A204.1 (cell line): ENCODE measurements at regions not wholly inside any gene's neighbourhood (a gene's known extent, or its start where the extent isn't known, plus 50 kb on each side); places are given as distances from the start of the nearest gene placed in this dataset.
"Not testable (repeated sequence)": the region's sequence is repeated elsewhere in the genome, so short reads cannot be mapped to it uniquely, and the experiment has no call there.

Source experiments
- FAIRE-seq: peaks from 2 replicates; lab custom pipeline; 2012; peaks lifted over from hg19 to GRCh38; lab: Jason Lieb, UNC

DNA sequence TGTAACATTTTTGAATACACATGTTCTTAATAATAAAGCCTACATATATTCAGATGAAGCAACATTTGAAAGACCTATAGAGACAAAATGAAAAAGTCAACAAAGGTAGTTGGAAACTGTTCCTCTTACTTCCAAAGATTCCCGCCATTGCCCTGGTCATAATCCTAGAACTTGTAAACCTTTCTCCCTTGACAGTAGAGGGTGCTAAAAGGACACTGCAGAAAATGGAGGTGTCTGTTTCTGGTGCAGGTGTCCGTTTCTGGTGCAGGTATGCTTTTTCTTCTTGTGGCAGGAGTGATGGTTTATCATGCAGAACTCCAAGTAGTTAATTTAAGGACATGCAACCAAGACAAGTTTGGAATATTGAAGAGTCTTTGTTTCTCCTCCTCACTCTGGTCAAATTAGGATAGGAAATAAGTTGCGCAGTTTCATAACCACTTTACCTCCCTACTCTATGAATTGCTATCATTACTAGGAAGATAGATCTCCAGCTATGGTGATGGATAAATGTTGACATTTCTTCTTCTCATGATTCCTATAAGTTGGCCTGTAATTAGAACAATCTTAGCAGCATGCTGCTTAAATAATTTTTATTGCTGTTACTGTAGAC lies 56.0 kb upstream of the FAM174A start:
- FAIRE-seq: no peak

DNA sequence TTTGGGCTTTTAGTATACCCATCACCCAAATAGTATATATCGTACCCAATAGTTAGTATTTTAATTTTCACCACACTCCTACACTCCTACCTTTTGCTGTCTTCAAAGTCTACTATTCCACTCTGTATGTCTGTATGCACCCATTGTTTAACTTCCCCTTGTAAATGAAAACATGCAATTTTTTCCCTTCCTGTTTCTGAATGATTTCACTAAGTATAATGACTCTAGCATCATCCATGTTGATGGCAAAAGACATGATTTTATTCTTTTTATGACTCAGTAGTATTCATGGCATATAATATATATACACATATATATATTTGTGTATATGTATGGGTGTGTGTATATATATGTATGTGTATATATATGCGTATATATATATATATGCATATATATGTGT lies 63.1 kb upstream of the FAM174A start:
- peak; percentile 29 for FAIRE-seq

DNA sequence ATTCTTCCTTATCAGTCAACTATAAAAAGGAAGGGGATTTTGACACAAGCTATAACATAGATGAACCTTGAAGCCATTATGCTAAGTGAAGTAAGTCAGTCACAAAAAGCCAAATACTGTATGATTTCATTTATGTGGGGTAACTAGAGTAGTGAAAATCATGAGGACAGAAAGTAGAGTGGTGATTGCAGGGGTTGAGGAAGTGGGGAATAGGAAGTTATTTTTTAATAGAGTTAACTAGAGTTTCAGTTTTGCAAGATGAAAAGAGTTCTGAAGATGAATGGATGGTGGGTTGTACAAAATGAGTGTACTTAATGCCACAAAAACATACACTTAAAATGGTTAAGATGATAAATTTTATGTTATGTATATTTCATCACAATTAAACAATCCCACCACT lies 65.4 kb upstream of the FAM174A start:
- no peak for FAIRE-seq

DNA sequence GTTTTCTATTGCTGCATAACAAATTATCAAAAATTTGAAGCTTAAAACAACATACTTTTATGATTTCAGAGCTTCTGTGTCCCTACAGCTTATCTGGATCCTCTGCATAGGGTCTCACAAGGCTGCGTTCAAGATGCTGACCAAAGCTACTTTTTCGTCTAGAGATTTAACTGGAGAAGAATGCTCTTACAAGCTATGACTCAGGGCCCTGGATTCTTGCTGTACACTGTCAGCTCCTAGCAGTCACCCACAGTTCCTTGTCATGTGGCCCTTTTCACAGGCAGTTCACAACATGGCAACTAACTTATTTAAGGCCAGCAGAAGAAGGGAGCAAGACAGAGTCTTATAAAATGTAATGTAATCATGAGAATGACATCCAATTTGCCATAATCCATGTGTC lies 70.8 kb upstream of the FAM174A start:
- no peak for FAIRE-seq

DNA sequence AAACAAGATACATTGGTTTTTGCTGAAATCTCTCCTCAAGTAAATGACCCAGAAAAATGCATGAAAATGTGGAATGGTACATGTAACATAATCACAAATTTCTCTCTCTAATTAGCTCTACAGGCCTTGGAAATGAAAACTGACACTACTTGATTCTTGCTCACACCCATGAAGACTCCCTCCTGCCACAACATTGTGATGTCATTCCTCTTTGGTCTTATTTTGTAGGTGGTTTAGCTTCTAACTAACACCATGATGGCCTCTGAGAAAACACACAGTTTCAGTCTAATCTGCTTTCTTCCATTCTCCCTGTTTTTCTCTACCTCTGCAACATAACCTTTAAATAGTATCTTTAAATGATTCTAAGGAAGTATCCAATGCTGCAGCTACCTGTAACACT lies 78.6 kb upstream of the FAM174A start:
- FAIRE-seq: no peak

DNA sequence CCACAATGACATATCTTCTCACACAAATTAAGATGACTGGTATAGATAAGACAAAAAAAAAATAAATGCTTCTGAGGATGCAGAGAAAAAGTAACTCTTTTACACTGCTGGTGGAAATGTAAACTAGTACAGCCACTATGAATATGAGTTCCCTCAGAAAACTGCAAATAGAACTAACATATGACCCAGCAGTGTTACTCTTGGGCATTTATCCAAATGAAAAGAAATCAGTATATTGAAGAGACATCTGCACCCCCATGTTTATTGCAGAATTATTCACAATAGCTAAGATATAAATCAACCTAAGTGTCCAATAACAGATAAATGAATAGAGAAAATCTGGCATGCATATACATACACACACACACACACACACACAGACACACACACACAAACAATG lies 83.0 kb upstream of the FAM174A start:
- FAIRE-seq: no peak

DNA sequence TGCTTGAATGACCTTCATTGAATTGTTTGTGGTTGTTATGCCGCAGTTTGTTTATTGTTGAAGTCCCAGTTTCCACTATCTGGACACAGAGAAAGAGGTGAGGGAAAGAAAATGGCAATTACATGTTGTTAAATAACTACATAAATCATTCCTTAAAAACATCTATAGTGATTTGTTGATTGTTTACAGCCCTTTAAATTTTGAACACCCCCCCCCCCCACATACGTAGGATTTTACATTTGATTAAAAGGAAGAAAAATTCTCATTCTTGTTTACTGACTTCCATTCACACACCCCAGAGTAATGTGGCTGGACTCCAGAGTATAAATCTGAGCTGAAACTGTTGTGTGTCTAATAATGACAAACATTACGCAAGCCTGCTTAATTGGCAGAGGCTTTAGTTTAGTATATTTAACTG lies 87.1 kb upstream of the FAM174A start:
- FAIRE-seq: no peak

DNA sequence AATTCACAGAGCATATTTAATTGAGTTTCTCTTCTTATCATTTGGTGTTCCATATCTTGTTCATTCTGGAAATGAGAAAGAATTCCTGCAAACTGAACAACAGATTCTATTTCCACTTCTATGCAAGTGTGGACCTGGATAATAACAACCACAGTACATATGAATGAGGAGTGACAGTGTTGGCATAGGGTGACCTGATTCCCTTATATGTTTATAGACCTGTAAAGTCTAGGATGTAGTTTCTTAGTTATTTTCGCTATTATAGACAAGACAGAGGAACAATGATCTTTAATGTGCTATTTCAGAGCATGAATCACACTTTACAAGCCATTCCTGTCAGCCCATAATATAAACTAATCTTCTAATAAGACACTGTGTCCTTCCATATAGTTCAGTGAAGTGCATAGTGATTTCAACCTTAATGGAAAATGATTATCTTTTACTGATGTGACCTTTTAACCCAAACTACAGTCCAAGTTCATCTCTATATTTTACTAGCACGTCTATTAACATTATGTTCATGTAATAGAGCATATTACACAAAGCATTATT lies 88.2 kb upstream of the FAM174A start:
- no peak for FAIRE-seq

DNA sequence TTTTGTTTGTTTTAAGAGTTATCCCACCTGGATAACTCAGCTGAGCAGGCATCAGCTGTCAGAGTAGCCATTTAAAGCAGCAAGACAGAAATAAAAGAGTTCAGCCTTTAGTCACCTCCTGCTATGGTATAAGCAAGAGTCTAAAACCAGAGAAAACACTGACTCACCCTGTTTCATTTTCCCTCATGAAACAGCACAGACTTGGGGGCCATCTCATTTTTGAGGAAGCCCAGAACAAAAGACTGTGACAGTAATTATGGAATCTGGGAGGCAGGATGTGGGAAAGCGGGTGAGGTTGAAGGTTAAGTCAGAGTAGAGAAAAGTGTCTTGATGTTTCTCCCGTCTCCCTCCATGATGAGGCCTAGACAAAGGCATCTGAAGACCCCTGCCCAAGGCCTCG lies 90.2 kb upstream of the FAM174A start:
- no peak for FAIRE-seq

DNA sequence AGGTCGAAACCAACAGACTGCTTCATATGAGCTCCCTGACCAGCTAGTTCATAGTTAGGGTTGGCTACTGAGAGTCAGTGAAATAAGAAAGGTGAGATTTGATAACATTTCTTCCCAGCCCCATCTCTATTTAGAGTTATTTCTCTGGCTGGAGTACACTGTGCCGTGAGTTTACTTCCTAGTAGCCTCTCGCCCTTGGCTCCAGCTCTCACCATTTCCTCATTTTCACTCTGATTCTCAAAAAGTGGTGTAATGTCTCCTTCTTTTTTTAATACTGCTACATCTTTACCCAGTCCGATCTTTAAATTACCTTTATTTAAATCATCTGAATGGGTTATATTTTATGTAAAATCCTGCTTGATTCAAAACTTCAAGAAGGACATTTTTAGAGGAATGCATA lies 100.4 kb upstream of the FAM174A start:
- FAIRE-seq: no peak

DNA sequence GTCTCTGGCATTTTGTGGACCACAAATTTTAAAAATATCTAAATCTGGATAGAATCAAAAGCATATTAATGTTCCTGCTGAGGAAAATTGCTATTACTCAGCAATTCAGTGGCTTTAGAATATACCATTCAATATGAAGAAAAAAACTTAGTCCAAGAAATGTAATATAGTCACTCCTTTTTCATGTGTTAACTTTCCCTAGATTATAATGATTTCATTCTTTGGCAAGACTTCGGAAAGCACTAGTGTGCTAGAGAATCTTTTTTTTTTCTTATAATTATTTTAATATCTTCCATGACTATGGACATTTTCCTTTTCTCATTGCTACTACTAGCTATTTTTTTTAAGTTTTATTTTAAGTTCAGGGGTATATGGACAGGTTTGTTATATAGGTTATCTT lies 102.4 kb upstream of the FAM174A start:
- FAIRE-seq: no peak

DNA sequence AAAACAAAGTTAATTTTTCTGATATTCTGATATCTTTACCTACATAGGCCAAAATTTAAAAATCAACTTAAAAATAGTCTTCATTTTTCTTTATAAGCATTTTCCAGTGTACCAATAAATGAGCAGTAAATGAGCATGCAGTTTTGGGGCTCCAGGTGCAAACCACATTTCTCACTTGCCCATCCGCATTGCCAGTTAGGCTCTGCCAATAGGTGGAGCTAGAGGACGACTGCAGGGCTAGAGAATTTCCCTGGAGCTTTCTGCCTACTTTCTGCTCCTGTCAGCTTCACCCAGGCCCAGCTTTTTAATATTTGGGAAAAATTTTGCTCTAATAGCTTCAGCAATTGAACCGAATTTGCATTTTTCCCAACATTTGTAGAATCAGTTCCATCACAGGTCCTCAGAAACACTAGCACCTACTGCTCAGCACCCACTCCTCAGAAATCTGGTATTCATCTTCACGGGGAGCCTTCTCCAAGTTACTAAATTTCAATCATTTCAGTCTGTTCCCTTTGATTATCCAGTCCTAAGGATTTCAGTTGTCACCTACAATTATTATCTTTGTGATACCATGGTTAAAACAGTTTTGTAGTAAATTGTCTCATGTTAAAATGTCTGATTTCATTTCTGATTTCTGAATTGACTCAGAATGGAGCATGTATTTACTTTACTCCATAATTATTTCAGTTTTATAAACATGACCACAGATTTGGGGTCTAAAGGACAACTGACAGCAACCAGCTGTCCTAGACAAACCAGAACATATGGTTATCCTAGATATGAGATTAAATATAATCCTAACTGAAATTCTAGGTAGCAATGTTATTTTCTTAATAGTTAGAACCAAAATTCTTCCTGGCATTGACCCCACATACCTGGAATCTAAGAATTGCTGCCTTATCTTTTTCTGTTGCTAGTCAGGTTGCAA lies 104.6 kb upstream of the FAM174A start:
- no peak for FAIRE-seq

DNA sequence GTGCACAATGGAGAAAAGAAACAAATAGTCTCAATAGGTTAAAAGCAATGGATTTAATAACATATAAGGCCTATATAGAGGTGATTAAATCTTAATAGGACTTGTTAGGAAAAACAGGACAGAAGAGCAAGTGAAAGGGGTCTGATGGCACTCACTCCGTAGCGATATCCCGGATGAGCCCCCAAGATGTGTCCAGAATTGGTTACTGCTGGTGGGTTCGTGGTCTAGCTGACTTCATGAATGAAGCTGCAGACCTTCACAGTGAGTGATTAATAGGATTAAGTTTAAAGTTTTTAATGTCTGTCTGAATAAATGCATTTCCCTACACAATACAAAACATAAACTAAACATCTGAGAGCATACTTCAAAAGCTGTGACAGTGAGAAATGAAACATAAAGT lies 110.4 kb upstream of the FAM174A start:
- no peak for FAIRE-seq

DNA sequence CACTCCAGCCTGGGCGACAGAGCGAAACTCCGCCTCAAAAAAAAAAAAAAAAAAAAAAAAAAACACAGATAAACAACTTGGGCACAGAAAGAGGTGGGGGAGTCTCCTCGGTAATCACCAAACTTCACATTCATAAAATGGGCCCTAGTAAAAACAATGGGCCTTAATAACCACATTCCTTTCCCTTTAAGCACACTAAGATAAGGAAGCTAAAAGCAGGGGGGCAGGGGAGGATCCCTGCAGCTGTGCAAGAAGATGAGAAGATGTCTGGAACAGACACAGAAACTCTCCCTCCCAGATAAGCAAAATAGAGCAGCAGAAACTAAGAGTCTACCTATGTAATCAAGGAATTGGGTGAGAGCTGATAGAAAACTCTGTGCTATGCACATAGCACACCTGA lies 111.2 kb upstream of the FAM174A start:
- no peak for FAIRE-seq

DNA sequence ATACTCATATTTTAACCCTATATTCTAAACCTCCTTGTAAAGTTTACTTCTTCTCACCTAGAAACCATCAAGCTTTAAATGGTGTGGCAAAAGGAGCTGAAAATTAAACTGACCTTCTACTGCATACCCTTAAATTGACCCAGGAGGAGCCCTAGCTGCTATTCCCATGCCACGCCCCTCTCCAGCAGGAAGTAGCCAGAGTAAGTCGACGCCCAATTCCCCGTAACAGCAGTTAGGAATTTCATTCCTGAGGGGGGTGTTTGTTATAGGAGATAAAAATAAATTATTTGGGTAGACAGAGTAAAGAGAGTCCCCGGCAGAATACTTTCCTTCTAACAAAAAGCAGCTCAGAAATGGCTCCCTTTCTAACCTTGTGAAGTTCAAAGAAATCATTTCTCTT lies 111.8 kb upstream of the FAM174A start:
- FAIRE-seq: no peak

DNA sequence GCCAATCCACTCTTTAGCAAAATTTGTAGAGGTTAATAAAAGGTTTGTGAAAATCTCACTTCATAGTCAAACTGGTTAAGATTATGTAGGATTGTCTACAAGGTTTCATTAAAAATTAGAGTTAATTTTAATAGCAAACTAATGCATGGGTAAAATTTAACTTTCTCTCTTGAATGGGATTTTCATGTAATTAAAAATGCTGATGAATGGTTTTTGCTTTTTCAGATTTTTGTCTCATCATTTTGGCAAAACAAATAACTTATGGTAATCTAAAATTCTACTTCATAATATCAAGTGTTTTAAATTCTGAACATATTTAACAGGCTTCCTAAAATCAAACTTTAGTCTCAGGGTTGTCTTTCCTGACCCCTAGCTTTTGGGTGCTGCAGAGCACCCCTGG lies 113.8 kb upstream of the FAM174A start:
- no peak for FAIRE-seq

DNA sequence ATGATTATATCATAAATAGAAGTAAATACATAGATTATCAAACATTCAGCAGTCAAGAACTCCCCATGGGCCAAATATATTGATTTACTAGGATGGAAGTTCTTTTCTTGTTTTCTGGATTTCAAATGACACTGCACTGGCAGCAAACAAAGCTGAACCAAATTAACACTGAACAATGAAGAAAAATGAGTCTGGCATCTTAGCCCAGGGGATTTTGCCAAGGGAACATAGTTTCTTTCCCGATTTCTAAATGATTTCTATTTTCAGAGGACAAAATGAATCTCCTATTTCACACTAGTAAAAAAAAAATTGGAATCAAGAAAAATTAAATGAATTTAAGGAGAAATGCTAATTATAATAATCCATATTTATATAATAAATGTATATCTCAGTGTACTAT lies 116.9 kb upstream of the FAM174A start:
- no peak for FAIRE-seq

DNA sequence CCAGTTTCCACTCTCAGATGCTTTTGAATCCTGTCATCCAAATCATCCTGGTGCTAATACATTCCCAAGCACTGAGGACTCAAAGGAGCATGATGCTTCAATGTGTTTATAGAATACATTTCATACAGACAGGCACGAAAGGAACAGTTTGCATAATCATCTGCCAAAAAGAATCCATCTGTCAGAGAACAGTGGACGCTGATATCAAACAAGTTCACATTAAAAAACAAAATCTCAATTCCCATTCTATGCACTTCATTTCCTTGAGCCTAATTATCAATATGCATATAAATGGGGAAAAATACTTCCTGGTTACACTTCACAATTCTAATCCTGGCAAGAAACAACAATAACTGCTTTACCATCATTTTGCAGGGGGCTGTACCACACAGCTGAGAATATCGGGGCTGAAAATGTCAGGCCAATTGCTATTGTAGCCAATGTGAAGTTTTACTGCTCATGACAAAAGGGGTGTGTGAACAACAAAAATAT lies 125.5 kb upstream of the FAM174A start:
- FAIRE-seq: no peak

DNA sequence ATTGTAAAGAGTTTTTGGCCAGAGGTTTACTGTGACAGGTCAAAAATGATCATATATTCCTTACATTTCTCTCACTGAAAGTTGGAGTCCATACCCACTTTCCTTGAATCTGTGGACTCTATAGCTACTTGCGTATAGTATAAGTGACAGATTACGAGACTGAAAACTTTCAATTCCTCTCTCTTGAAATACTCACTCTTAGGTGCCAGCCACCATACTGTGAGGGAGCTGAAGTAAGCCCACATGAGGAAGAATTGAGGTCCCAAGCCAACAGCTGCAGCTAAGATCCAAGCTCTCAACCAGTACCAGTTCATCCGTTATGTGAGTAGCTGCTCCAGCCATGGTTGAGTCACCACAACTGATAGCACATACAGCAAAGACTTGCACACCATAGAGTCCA lies 128.1 kb upstream of the FAM174A start:
- no peak for FAIRE-seq

DNA sequence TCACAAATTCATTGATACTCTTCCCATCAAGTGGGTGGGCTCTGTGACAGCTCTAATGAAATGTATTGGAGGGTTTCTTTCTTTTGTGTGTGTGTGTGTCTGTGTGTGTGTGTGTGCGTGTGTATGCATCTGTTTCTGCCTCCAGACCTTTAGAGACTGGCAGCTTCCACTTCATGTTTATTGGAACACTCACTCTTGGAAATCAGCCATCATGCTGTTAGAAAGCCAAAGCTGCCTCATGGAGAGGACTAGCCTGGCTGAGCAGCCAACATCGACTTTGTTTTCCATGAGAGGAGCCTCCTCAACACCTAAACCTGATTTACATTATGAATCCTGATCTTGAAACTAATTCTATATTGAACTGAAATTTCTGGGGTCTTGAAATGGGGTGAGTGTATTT lies 128.5 kb upstream of the FAM174A start:
- FAIRE-seq: no peak

DNA sequence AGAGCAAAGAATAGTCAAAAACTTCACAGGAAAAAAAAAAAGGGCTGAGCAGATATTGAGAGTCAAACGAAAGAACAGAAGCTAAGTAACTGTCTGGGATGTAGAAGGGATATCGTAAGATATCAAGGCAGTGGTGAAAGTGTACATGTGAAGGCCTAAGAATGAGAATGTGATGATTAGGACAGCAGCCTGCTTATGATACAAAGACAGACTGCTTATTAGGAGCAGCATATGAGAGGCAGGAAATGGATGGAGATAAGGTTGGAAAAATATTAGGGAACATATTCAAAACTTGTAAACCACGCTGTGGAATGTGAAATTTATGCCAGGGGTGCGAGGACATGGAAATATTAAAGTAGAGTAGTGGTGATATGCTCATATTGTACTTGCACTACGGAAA lies 133.1 kb upstream of the FAM174A start:
- FAIRE-seq: no peak

DNA sequence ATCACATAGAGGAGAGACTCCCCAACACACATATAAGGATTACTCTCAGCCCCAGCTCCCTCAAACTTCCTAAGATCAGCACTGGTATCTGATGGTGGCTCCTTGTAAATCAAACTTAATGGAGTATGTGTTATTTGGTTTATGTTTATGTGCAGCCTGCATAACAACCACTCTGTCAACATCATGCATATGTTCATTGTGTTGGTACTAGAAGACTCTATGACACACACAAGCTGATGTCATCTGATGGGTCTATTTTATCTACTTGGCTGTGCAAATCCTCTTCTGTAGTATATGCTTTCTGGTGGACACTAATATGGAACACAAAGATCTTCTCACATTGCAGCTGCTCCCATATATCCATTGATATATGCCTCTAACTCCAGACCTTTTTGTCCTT lies 134.0 kb upstream of the FAM174A start:
- FAIRE-seq: no peak

DNA sequence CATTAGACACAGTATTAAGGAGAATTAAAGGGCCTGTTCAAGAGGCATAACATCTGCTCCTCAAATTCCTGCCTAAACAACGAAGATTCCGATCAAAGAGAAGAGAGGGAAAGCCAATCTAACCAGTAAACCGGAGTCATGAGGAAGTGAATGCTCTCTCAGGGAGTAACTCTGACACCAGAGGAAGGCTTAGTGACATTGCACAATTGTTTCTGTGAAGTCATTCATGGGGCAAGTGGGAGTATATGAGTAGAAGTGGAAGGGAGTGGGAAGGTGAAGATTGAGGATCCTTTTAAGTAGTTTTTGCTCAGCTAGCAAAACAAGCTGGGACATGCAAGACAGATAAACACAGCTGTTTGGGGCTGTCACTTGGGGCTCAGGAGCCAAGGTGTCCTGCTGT lies 136.4 kb upstream of the FAM174A start:
- FAIRE-seq: not testable (repeated sequence)
